ENCODE measurements at regions not wholly inside any gene's neighbourhood (a gene's known extent, or its start where the extent isn't known, plus 50 kb on each side); places are given as distances from the start of the nearest gene placed in this dataset.

- no peaks in the 10 kb centered on the region for H3K36me3 ChIP-seq (ENCODE audit: control insufficient read depth, low read length)
- no peaks in the 10 kb centered on the region for H3K9me2 ChIP-seq (replicated peaks; ENCODE audit: control insufficient read depth, low read length)
- peaks cover 24% of the 10 kb centered on the region for H3K4me1 ChIP-seq (ENCODE audit: control insufficient read depth, low read length)
- H3K27ac ChIP-seq (ENCODE audit: low read depth, low read length) = no peak overlapping the region
- H4K20me1 ChIP-seq (ENCODE audit: control insufficient read depth, insufficient read depth, low read depth, low read length) = no peaks in the 10 kb centered on the region
- H3K79me2 ChIP-seq (ENCODE audit: control insufficient read depth, low read length) = no peaks in the 10 kb centered on the region
- no peak overlapping the region for H3K4me2 ChIP-seq (ENCODE audit: low read length)
- no peaks in the 10 kb centered on the region for H3F3A ChIP-seq (ENCODE audit: control insufficient read depth, insufficient read depth)
- no peak overlapping the region for H3K4me3 ChIP-seq (ENCODE audit: low read length)
- H3K9me3 ChIP-seq (ENCODE audit: control insufficient read depth, insufficient read depth, low read length) = no peaks in the 10 kb centered on the region
- peaks cover 43% of the 10 kb centered on the region for H3K27me3 ChIP-seq (ENCODE audit: control insufficient read depth, low read length)
- TF ChIP-seq CTCF (IDR thresholded peaks at IDR 0.05; ENCODE audit: low read depth, low read length, poor library complexity, severe bottlenecking) (no peak), EZH2phosphoT487 (IDR thresholded peaks at IDR 0.05; ENCODE audit: borderline replicate concordance, low read length) (no peak)
These were observed 210.0 kb downstream of the RPLP1 start for GRCh38 chr15:69662645-69663000.

- H3K36me3 ChIP-seq (ENCODE audit: control insufficient read depth, low read length) = no peaks in the 10 kb centered on the region
- no peaks in the 10 kb centered on the region for H4K20me1 ChIP-seq (ENCODE audit: control insufficient read depth, insufficient read depth, low read depth, low read length)
- H3K79me2 ChIP-seq (ENCODE audit: control insufficient read depth, low read length) = no peaks in the 10 kb centered on the region
- no peak for TF ChIP-seq EZH2phosphoT487 (IDR thresholded peaks at IDR 0.05; ENCODE audit: borderline replicate concordance, low read length)
- TF ChIP-seq CTCF (IDR thresholded peaks at IDR 0.05; ENCODE audit: low read depth, low read length, poor library complexity, severe bottlenecking) = no peak
- H3K27me3 ChIP-seq (ENCODE audit: control insufficient read depth, low read length) = peaks cover 44% of the 10 kb centered on the region
- H3K4me3 ChIP-seq (ENCODE audit: low read length) = no peak overlapping the region
- no peak overlapping the region for H3K27ac ChIP-seq (ENCODE audit: low read depth, low read length)
- H3F3A ChIP-seq (ENCODE audit: control insufficient read depth, insufficient read depth) = no peaks in the 10 kb centered on the region
- no peaks in the 10 kb centered on the region for H3K9me3 ChIP-seq (ENCODE audit: control insufficient read depth, insufficient read depth, low read length)
- H3K4me2 ChIP-seq (ENCODE audit: low read length) = no peak overlapping the region
- peaks cover 32% of the 10 kb centered on the region for H3K4me1 ChIP-seq (ENCODE audit: control insufficient read depth, low read length)
- H3K9me2 ChIP-seq (replicated peaks; ENCODE audit: control insufficient read depth, low read length) = no peaks in the 10 kb centered on the region
These were observed 210.8 kb downstream of the RPLP1 start for GRCh38 chr15:69663441-69663840.

GRCh38 chr15:69663982-69664381, 211.4 kb downstream of the RPLP1 start:
- Histone ChIP-seq H3K9me2 (replicated peaks; ENCODE audit: control insufficient read depth, low read length) (no peaks in the 10 kb centered on the region), H3K4me3 (ENCODE audit: low read length) (no peak overlapping the region), H3K79me2 (ENCODE audit: control insufficient read depth, low read length) (no peaks in the 10 kb centered on the region), H3K4me1 (ENCODE audit: control insufficient read depth, low read length) (peaks cover 37% of the 10 kb centered on the region), H3K36me3 (ENCODE audit: control insufficient read depth, low read length) (no peaks in the 10 kb centered on the region), H3F3A (ENCODE audit: control insufficient read depth, insufficient read depth) (no peaks in the 10 kb centered on the region), H3K4me2 (ENCODE audit: low read length) (no peak overlapping the region), H4K20me1 (ENCODE audit: control insufficient read depth, insufficient read depth, low read depth, low read length) (no peaks in the 10 kb centered on the region), H3K27me3 (ENCODE audit: control insufficient read depth, low read length) (peaks cover 43% of the 10 kb centered on the region), H3K27ac (ENCODE audit: low read depth, low read length) (no peak overlapping the region), H3K9me3 (ENCODE audit: control insufficient read depth, insufficient read depth, low read length) (no peaks in the 10 kb centered on the region)
- no peak for TF ChIP-seq EZH2phosphoT487 (IDR thresholded peaks at IDR 0.05; ENCODE audit: borderline replicate concordance, low read length)
- TF ChIP-seq CTCF (IDR thresholded peaks at IDR 0.05; ENCODE audit: low read depth, low read length, poor library complexity, severe bottlenecking) = no peak

Measured in DOHH2 (cell line).